ENCODE measurements at regions not wholly inside any gene's neighbourhood (a gene's known extent, or its start where the extent isn't known, plus 50 kb on each side); places are given as distances from the start of the nearest gene placed in this dataset.

- TF ChIP-seq CTCF (IDR thresholded peaks at IDR 0.05) (no peak), POLR2A (IDR thresholded peaks at IDR 0.05) (no peak)
Observed at GRCh38 chr2:220127876-220128275, 500.4 kb downstream of the SLC4A3 start.
